ENCODE measurements at regions not wholly inside any gene's neighbourhood (a gene's known extent, or its start where the extent isn't known, plus 50 kb on each side); places are given as distances from the start of the nearest gene placed in this dataset.

DNA sequence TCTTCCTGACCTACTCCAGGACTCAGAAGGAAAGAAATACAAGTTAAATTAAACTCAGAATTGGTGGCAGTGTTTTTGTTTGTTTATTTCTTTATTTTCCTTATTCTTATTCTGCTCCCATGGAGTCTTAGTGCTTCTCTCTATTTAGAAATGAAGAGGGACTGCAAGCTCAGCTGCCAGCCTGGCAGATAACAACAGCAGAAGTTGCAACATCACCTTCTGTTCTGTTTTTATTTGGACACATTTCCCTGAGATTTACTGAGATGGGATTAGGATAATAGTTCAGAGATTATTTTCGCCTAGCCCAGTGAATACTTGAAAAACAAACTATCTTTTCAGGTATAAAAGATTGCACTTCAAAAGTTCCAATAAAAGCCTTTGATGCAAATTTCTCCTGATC, 70.4 kb upstream of the DTNA start:
- no peak for DNase-seq (ENCODE audit: low read depth, low spot score)

DNA sequence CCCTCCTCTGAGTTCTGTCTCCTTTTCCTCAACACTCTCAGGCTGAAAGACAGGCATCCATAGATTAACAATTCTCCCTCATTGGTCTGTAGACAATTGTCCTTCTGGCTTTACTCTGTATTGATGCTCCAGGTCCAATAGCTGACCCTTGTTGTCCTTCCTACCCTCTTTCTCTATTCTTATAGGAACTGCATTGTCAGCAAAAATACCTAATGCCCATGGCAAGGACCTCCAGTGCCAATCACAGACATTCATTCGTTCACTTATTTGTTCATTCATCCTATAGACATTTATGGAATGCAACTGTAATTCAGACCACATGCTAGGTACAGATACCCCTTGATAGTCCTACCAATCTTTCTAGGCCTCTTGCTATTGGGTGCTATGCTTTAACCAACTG, 69.8 kb upstream of the DTNA start:
- no peak for DNase-seq (ENCODE audit: low read depth, low spot score)

DNA sequence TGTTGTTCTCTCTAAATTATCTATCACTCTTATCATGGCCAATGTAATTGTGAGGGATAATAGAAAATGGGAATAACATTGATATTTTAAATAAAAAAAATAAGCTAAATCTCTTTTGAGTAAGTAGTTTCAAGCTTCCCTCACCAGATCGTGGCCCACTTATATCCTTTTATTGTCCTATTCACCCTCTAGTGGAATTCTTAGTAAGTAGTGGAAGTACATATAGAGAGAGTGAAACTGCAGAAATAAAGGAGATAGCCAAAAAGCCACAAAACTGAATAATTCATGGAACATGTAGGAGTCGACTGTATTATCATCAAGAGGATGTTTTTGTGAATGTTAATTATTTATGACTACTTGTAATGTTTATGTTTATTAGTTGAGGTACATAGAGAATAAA, 66.1 kb upstream of the DTNA start:
- peak; percentile 21 for DNase-seq (ENCODE audit: low read depth, low spot score)

DNA sequence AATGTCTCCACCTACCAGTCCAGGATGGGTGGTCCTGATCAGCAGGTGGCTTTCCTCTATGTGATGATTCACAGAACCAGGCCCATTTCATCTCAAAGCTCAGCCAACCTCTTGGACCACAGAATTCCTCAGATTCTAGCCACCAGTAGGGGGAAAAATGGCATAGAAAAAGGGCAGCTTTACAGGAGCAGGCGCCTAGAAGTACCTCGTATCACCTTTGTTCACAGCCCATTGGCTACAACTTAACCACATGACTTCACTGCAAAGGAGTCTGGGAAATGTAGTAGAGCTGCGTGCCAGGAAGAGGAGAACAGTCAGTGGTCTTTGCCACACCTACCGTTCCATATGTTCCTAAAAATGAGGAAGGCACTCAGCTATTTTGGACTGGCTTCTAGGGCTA, 62.8 kb upstream of the DTNA start:
- DNase-seq (ENCODE audit: low read depth, low spot score), result no peak

DNA sequence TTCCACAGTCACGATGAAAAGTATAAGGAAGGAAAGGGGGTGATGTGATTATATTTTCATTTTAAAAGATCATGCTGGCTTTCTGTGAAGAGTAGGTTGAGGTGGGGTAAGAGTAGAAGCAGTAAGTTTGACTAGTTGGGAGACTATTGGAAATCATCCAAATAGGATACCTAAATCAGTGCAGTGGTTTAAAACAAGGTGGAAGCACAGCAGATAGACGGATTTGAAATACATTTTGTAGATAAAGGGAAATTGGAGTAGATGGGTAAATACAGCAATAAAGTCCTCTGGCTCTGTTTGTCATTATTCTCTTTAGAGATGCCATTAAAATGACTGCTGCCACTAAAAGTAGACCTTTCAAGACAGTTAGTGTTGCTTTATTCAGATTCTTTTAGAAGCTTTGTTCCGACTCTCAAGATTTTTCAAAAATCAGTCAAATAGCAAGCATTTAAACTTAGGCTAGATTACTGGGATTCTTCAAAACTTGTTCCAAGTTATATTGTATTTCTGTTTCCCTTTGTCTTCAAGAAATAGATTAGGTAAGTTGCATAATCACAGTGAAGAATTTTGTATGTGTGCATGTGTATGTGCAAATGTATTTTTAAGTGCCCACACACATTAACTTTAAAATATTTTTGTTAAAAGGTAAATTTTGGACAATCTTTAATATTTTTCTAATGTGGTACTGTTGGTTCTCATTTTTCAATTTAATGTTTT, 61.7 kb upstream of the DTNA start:
- no peak for DNase-seq (ENCODE audit: low read depth, low spot score)

DNA sequence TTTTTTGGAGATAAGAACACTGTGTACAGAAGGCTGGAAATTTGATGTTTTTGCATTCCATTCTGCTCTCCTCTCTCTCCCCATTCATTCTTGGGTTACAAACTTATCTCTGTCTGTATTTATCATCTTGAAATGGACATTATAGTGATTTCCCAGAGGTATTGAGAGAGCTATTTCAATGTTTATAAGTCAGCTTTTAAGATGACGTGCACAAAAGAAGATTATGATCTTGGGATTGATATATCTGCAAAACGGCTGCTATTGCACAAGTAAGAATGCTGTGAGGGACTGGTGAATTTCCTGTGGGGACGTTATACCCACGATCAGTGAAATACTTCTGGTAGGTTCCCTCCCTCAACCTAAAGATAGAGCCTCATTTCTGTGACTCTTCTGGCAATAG, 61.0 kb upstream of the DTNA start:
- DNase-seq (ENCODE audit: low read depth, low spot score), result no peak

DNA sequence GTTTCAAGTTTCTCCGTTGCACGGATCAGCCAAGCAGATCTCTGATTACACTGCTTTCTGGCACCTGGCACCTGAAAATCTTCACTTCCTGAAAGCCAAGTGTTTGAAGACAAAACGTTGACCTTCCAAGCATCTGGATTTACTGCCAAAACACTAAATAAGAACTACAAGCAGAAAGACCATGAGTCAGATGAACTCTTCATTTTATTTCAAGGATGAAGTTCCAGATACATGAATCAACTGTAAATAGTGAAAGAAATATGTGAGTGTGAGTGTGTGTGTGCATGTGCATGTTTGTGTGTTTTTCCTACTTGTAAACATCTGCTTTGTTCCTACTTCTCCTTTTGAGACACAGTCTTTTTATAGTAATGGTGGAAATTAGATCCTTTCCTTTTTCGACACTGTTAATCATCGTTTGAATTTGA, 60.0 kb upstream of the DTNA start:
- peak; percentile 55 for DNase-seq (ENCODE audit: low read depth, low spot score)

DNA sequence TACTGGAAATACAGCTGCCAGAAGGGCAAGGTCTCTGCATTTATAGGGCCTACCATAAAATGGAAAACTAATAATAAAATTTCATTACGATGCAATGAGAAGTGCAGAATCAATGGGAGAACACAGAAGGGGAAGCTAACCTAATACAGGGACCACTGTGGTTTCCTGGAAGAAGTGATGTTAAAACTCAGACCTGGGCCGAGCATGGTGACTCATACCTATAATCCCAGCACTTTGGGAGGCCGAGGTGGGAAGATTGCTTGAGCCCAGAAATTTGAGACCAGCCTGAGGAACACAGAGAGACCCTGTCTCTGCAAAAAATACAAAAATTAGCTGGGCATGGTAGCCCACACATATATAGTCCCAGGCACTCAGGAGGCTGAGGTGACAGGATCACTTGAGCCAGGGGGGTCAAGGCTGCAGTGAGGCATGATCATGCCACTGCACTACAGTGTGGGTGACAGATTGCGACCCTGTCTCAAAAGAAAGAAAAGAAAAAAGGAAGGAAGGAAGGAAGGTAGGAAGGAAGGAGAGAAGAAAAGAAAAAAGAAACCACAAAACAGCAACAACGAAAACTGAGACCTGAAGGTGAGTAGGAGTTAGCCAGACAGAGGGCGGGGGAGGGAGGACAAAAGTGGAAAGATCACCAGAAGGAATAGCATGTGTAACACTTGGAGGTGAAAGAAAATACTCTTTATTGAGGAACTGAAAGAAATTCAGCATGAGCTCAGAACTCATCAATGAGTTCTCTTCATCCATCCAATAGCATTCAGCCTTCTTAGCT, 58.3 kb upstream of the DTNA start:
- no peak for DNase-seq (ENCODE audit: low read depth, low spot score)

DNA sequence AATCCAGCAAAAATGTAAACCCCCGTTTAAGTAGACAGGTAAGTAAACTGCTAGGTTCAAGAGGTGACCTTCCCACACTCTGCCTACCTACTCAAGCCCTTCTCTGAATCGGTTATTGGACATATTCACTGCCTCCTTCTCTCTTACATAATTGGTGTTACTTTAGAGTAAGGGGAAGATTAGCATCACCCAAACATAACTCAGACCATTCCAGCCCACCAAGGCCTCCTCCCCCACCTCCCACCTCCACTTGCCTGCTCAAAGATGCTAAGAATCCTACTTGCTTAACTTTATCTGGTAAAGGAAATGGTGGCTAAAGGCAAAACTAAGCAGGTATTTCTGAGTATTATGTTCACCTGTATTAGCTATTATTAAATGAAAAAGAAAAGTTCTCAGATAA, 55.0 kb upstream of the DTNA start:
- no peak for DNase-seq (ENCODE audit: low read depth, low spot score)

DNA sequence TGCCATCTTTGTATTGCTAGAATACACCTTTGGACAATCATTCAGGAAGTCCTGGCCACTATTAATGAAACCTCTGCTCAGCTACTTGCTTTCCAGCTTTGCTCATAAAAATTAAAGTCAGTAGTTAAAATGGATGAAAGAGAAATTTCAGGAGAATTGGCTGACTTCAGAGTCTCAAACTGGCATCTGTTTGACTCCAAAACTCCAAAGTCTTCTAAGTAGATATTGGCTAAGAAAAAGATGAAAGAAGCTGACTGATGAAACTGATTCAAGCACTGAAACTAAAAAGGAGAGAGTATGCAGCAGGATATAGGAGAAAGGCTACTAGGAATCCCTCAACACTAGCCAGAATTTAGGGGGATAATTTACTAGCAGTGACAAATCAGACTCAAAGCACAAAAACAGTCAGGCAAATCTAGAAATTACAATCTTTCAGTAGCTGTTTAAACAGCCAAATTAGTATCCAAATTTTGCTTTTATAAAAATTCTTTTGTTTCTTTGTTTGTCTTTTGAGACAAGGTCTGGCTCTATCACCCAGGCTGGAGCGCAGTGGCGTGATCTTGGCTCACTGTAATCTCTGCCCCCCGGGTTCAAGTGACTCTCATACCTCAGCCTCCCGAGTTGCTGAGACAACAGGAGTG, 52.1 kb upstream of the DTNA start:
- no peak for DNase-seq (ENCODE audit: low read depth, low spot score)

DNA sequence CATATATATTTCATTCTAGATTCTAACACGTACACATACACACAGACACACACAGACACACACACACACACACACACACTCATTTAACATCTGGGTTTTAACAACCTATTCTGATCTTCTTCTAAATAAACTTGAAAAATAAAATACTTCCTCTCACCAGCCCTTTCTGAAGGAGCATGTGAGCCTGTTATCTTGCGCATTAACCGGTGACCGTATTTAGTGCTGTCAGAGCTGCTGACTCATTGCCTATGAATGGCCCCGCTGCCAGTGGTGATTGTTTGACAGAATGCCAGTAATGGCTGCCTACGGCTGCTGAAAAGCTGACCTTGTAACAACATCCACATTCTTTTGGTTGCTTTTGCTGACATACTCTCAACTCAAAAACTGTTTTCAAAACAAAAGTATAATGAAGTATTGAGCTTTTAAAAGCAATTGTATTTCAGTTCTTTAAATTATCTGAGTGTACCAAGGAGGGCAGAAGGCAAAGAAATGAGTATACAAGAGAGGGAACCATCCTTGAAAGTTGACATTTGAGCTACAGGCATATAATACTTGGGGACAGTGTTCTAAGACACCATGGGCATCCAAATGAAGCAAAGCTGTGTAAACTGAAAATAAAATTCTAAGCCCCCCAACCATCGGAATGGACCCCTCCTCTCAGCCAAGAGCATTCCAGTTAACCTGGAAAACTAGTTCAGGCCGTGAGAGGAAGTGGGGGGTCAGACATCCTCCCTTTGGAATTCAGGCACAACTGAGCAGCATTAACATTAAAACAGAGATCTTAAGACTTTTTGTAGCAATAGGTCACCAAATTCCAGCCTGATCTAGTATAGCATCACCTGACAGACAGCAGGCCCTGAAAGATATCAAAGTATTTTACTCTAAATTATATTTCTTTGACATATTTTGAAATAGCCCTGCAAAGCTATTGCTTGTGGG, 50.2 kb upstream of the DTNA start:
- DNase-seq (ENCODE audit: low read depth, low spot score), result peak; percentile 98
